Osteocyte (in vitro differentiated cells): ENCODE measurements at regions not wholly inside any gene's neighbourhood (a gene's known extent, or its start where the extent isn't known, plus 50 kb on each side); places are given as distances from the start of the nearest gene placed in this dataset.

Source experiments
- DNase-seq: peaks from one replicate; pipeline ENCODE4 v3.0.0; 2021; ENCODE audit warnings: mixed read lengths; ENCODE audit not compliant: unreplicated experiment; ENCODE audit errors: extremely low spot score
- H3K27ac Mint-ChIP-seq: one replicate; pipeline ENCODE4 v1.8.0; 2021; ENCODE audit warnings: mild to moderate bottlenecking, mixed read lengths; ENCODE audit not compliant: unreplicated experiment
- H3K27me3 Mint-ChIP-seq: one replicate; pipeline ENCODE4 v1.8.0; 2021; ENCODE audit warnings: mixed read lengths; ENCODE audit not compliant: unreplicated experiment
- H3K36me3 Mint-ChIP-seq: one replicate; pipeline ENCODE4 v1.8.0; 2021; ENCODE audit warnings: mixed read lengths; ENCODE audit not compliant: unreplicated experiment
- H3K4me1 Mint-ChIP-seq: one replicate; pipeline ENCODE4 v1.8.0; 2021; ENCODE audit warnings: mixed read lengths; ENCODE audit not compliant: unreplicated experiment
- H3K4me3 Mint-ChIP-seq: one replicate; pipeline ENCODE4 v1.8.0; 2021; ENCODE audit warnings: mild to moderate bottlenecking, moderate library complexity, mixed read lengths; ENCODE audit not compliant: unreplicated experiment
- H3K9me3 Mint-ChIP-seq: one replicate; pipeline ENCODE4 v1.8.0; 2021; ENCODE audit warnings: mixed read lengths; ENCODE audit not compliant: unreplicated experiment
- CTCF ChIP-seq: fragments of 200-600 bp; sonication (generic); IDR thresholded peaks from 2 replicates; pipeline ENCODE4 v1.5.0; 2021; ENCODE audit warnings: antibody characterized with exemption, mild to moderate bottlenecking, moderate library complexity

GRCh38 chr10:65762311-65762710 lies 1163.5 kb upstream of the LRRTM3 start:
- no peak overlapping the region for H3K4me3 Mint-ChIP-seq
- no peak overlapping the region for H3K27ac Mint-ChIP-seq
- H3K4me1 Mint-ChIP-seq = no peaks in the 10 kb centered on the region
- H3K9me3 Mint-ChIP-seq = no peaks in the 10 kb centered on the region
- no peaks in the 10 kb centered on the region for H3K36me3 Mint-ChIP-seq
- DNase-seq = no peak
- TF ChIP-seq CTCF = no peak
- H3K27me3 Mint-ChIP-seq = no peaks in the 10 kb centered on the region

GRCh38 chr10:65765006-65765541 lies 1160.8 kb upstream of the LRRTM3 start:
- H3K36me3 Mint-ChIP-seq = no peaks in the 10 kb centered on the region
- H3K9me3 Mint-ChIP-seq = no peaks in the 10 kb centered on the region
- TF ChIP-seq CTCF = no peak
- no peaks in the 10 kb centered on the region for H3K4me1 Mint-ChIP-seq
- no peak overlapping the region for H3K27ac Mint-ChIP-seq
- peaks cover 2% of the 10 kb centered on the region for H3K27me3 Mint-ChIP-seq
- no peak for DNase-seq
- H3K4me3 Mint-ChIP-seq = no peak overlapping the region

- no peak for DNase-seq
- Mint-ChIP-seq H3K36me3 (no peaks in the 10 kb centered on the region), H3K27ac (no peak overlapping the region), H3K4me1 (no peaks in the 10 kb centered on the region), H3K9me3 (no peaks in the 10 kb centered on the region), H3K27me3 (peaks cover 2% of the 10 kb centered on the region), H3K4me3 (no peak overlapping the region)
- no peak for TF ChIP-seq CTCF
These were observed 1156.0 kb upstream of the LRRTM3 start for GRCh38 chr10:65769828-65770227.

- Mint-ChIP-seq H3K9me3 (no peaks in the 10 kb centered on the region), H3K27ac (no peak overlapping the region), H3K27me3 (peaks cover 5% of the 10 kb centered on the region), H3K4me3 (no peak overlapping the region), H3K36me3 (no peaks in the 10 kb centered on the region), H3K4me1 (no peaks in the 10 kb centered on the region)
- no peak for TF ChIP-seq CTCF
- no peak for DNase-seq
These were observed 1147.1 kb upstream of the LRRTM3 start for GRCh38 chr10:65778753-65779152.

GRCh38 chr10:65779985-65780384 lies 1145.9 kb upstream of the LRRTM3 start:
- Mint-ChIP-seq H3K9me3 (no peaks in the 10 kb centered on the region), H3K27me3 (peaks cover 5% of the 10 kb centered on the region), H3K4me1 (no peaks in the 10 kb centered on the region), H3K27ac (no peak overlapping the region), H3K4me3 (no peak overlapping the region), H3K36me3 (no peaks in the 10 kb centered on the region)
- TF ChIP-seq CTCF = no peak
- DNase-seq = no peak
